MM.1S (cell line): ENCODE measurements at regions not wholly inside any gene's neighbourhood (a gene's known extent, or its start where the extent isn't known, plus 50 kb on each side); places are given as distances from the start of the nearest gene placed in this dataset.

Source experiments
- DNase-seq: peaks from one replicate; pipeline ENCODE4 v3.0.0-alpha.2; 2015
- H2AFZ ChIP-seq: fragments of 300-600 bp; sonication (generic); 2 replicates; pipeline ENCODE4 v1.6.0; 2016; ENCODE audit warnings: antibody characterized with exemption, low read length
- H3F3A ChIP-seq: fragments of 300-600 bp; sonication (generic); 2 replicates; pipeline ENCODE4 v1.6.1; 2016; ENCODE audit warnings: mild to moderate bottlenecking, antibody characterized with exemption, low read length, moderate library complexity, mixed read lengths; ENCODE audit not compliant: insufficient read depth
- H3K27ac ChIP-seq: fragments of 300-600 bp; sonication (generic); 2 replicates; pipeline ENCODE4 v1.5.1; 2016; ENCODE audit warnings: mild to moderate bottlenecking, low read length
- H3K27me3 ChIP-seq: fragments of 300-600 bp; sonication (generic); replicated peaks from 2 replicates; pipeline ENCODE4 v1.6.0; 2016; ENCODE audit warnings: low read length; ENCODE audit not compliant: insufficient read depth
- H3K36me3 ChIP-seq: fragments of 300-600 bp; sonication (generic); replicated peaks from 2 replicates; pipeline ENCODE4 v1.6.1; 2016; ENCODE audit warnings: mild to moderate bottlenecking, low read length, mixed read lengths; ENCODE audit not compliant: insufficient read depth
- H3K4me1 ChIP-seq: fragments of 300-600 bp; sonication (generic); 2 replicates; pipeline ENCODE4 v1.6.1; 2016; ENCODE audit warnings: low read length, mixed read lengths
- H3K4me2 ChIP-seq: fragments of 300-600 bp; sonication (generic); 2 replicates; pipeline ENCODE4 v1.6.0; 2016; ENCODE audit warnings: low read depth, low read length
- H3K4me3 ChIP-seq: fragments of 300-600 bp; sonication (generic); 2 replicates; pipeline ENCODE4 v1.5.1; 2016; ENCODE audit warnings: low read length, mixed read lengths
- H3K79me2 ChIP-seq: fragments of 300-600 bp; sonication (generic); 2 replicates; pipeline ENCODE4 v1.6.1; 2016; ENCODE audit warnings: mixed run types, low read length, mixed read lengths
- H3K9ac ChIP-seq: fragments of 300-600 bp; sonication (generic); 2 replicates; pipeline ENCODE4 v1.6.1; 2016; ENCODE audit warnings: low read length, mixed read lengths
- H3K9me2 ChIP-seq: fragments of 300-600 bp; sonication (generic); replicated peaks from 2 replicates; pipeline ENCODE4 v1.6.1; 2016; ENCODE audit warnings: mild to moderate bottlenecking, low read length, mixed read lengths; ENCODE audit not compliant: insufficient read depth
- H3K9me3 ChIP-seq: fragments of 300-600 bp; sonication (generic); replicated peaks from 2 replicates; pipeline ENCODE4 v1.6.1; 2016; ENCODE audit warnings: mild to moderate bottlenecking, low read length, mixed read lengths; ENCODE audit not compliant: insufficient read depth
- H4K20me1 ChIP-seq: fragments of 300-600 bp; sonication (generic); 2 replicates; pipeline ENCODE4 v1.6.1; 2016; ENCODE audit warnings: mild to moderate bottlenecking, low read length, moderate library complexity, mixed read lengths; ENCODE audit not compliant: insufficient read depth
- CTCF ChIP-seq: fragments of 300-600 bp; sonication (generic); IDR thresholded peaks from 2 replicates; pipeline ENCODE4 v1.5.1; 2016; ENCODE audit warnings: antibody characterized with exemption, low read length, mixed read lengths
- EZH2 ChIP-seq: fragments of 300-600 bp; sonication (generic); optimal IDR thresholded peaks from 2 replicates; pipeline ENCODE3; 2017; ENCODE audit warnings: low read depth, mild to moderate bottlenecking, antibody characterized with exemption, low read length, mixed read lengths
- EZH2phosphoT487 ChIP-seq: fragments of 300-600 bp; sonication (generic); IDR thresholded peaks from 2 replicates; pipeline ENCODE4 v1.6.1; 2018; ENCODE audit warnings: antibody characterized with exemption, low read length

- TF ChIP-seq EZH2, result no peak
- no peak for TF ChIP-seq EZH2phosphoT487
- no peak for TF ChIP-seq CTCF
- no peaks in the 10 kb centered on the region for H4K20me1 ChIP-seq
- no peak overlapping the region for H2AFZ ChIP-seq
- no peaks in the 10 kb centered on the region for H3K27me3 ChIP-seq
- no peaks in the 10 kb centered on the region for H3K79me2 ChIP-seq
- DNase-seq, result no peak
- no peaks in the 10 kb centered on the region for H3K4me1 ChIP-seq
- H3K4me3 ChIP-seq, result no peak overlapping the region
- no peaks in the 10 kb centered on the region for H3K36me3 ChIP-seq
- no peak overlapping the region for H3K9ac ChIP-seq
- H3K27ac ChIP-seq, result no peak overlapping the region
- H3K9me3 ChIP-seq, result no peaks in the 10 kb centered on the region
- no peaks in the 10 kb centered on the region for H3F3A ChIP-seq
- H3K9me2 ChIP-seq, result no peaks in the 10 kb centered on the region
- no peak overlapping the region for H3K4me2 ChIP-seq
Observed at GRCh38 chr13:47549219-47549752, 451.8 kb downstream of the SUCLA2 start.

- DNase-seq, result no peak
- H3K27ac ChIP-seq, result no peak overlapping the region
- no peaks in the 10 kb centered on the region for H3F3A ChIP-seq
- H3K79me2 ChIP-seq, result no peaks in the 10 kb centered on the region
- H3K27me3 ChIP-seq, result no peaks in the 10 kb centered on the region
- no peak overlapping the region for H3K4me3 ChIP-seq
- no peaks in the 10 kb centered on the region for H3K9me3 ChIP-seq
- no peak overlapping the region for H3K4me2 ChIP-seq
- H3K36me3 ChIP-seq, result no peaks in the 10 kb centered on the region
- no peaks in the 10 kb centered on the region for H3K4me1 ChIP-seq
- no peak for TF ChIP-seq EZH2
- TF ChIP-seq CTCF, result no peak
- no peak for TF ChIP-seq EZH2phosphoT487
- no peak overlapping the region for H3K9ac ChIP-seq
- no peak overlapping the region for H2AFZ ChIP-seq
- H3K9me2 ChIP-seq, result no peaks in the 10 kb centered on the region
- no peaks in the 10 kb centered on the region for H4K20me1 ChIP-seq
Observed at GRCh38 chr13:47548294-47548840, 452.7 kb downstream of the SUCLA2 start.

GRCh38 chr13:47546391-47547225 is 454.5 kb downstream of the SUCLA2 start:
- no peak overlapping the region for H2AFZ ChIP-seq
- no peaks in the 10 kb centered on the region for H3K36me3 ChIP-seq
- no peak overlapping the region for H3K9ac ChIP-seq
- H3K27ac ChIP-seq, result no peak overlapping the region
- no peak for DNase-seq
- H3K4me1 ChIP-seq, result no peaks in the 10 kb centered on the region
- no peaks in the 10 kb centered on the region for H4K20me1 ChIP-seq
- no peak overlapping the region for H3K4me2 ChIP-seq
- H3K79me2 ChIP-seq, result no peaks in the 10 kb centered on the region
- H3K27me3 ChIP-seq, result no peaks in the 10 kb centered on the region
- no peak for TF ChIP-seq EZH2phosphoT487
- no peak for TF ChIP-seq CTCF
- no peak for TF ChIP-seq EZH2
- no peaks in the 10 kb centered on the region for H3F3A ChIP-seq
- H3K4me3 ChIP-seq, result no peak overlapping the region
- no peaks in the 10 kb centered on the region for H3K9me3 ChIP-seq
- H3K9me2 ChIP-seq, result no peaks in the 10 kb centered on the region
